ENCODE measurements at regions not wholly inside any gene's neighbourhood (a gene's known extent, or its start where the extent isn't known, plus 50 kb on each side); places are given as distances from the start of the nearest gene placed in this dataset.

- TF ChIP-seq CTCF (IDR thresholded peaks at IDR 0.05; ENCODE audit: low read depth, low read length, poor library complexity, severe bottlenecking) (no peak), EZH2phosphoT487 (IDR thresholded peaks at IDR 0.05; ENCODE audit: borderline replicate concordance, low read length) (no peak)
These were observed 323.6 kb downstream of the TDRD3 start for GRCh38 chr13:60720590-60720989.

All from DOHH2 (cell line).